GM04504 (cell line): ENCODE measurements at regions not wholly inside any gene's neighbourhood (a gene's known extent, or its start where the extent isn't known, plus 50 kb on each side); places are given as distances from the start of the nearest gene placed in this dataset.

Experiments used
- DNase-seq: peaks from one replicate; pipeline ENCODE4 v3.0.0-alpha.2; 2012; ENCODE audit warnings: low read depth

GRCh38 chr20:43306837-43307236 lies 117.1 kb upstream of the PTPRT start:
- no peak for DNase-seq

- DNase-seq, result no peak
These were observed 116.0 kb upstream of the PTPRT start for GRCh38 chr20:43305749-43306148.

GRCh38 chr20:43304598-43304997 lies 114.9 kb upstream of the PTPRT start:
- DNase-seq, result no peak

- no peak for DNase-seq
These were observed 113.2 kb upstream of the PTPRT start for GRCh38 chr20:43302936-43303335.

GRCh38 chr20:43300901-43301300 lies 111.2 kb upstream of the PTPRT start:
- no peak for DNase-seq

GRCh38 chr20:43295781-43296180 lies 106.1 kb upstream of the PTPRT start:
- DNase-seq, result no peak

- DNase-seq, result no peak
These were observed 105.6 kb upstream of the PTPRT start for GRCh38 chr20:43295263-43295662.

- DNase-seq, result no peak
These were observed 104.3 kb upstream of the PTPRT start for GRCh38 chr20:43294031-43294430.

- DNase-seq, result no peak
These were observed 103.5 kb upstream of the PTPRT start for GRCh38 chr20:43293068-43293786.

GRCh38 chr20:43292222-43292621 lies 102.5 kb upstream of the PTPRT start:
- no peak for DNase-seq

- DNase-seq, result no peak
These were observed 97.9 kb upstream of the PTPRT start for GRCh38 chr20:43287637-43288036.

- DNase-seq, result no peak
These were observed 95.5 kb upstream of the PTPRT start for GRCh38 chr20:43285170-43285569.

- DNase-seq, result no peak
These were observed 94.8 kb upstream of the PTPRT start for GRCh38 chr20:43284486-43284885.

- DNase-seq, result no peak
These were observed 93.4 kb upstream of the PTPRT start for GRCh38 chr20:43283126-43283525.

- no peak for DNase-seq
These were observed 82.3 kb upstream of the PTPRT start for GRCh38 chr20:43271980-43272379.

GRCh38 chr20:43265449-43265848 lies 75.7 kb upstream of the PTPRT start:
- no peak for DNase-seq

GRCh38 chr20:43263226-43263625 lies 73.5 kb upstream of the PTPRT start:
- no peak for DNase-seq

GRCh38 chr20:43262341-43262740 lies 72.6 kb upstream of the PTPRT start:
- DNase-seq, result no peak

GRCh38 chr20:43255877-43256276 lies 66.2 kb upstream of the PTPRT start:
- DNase-seq, result no peak

GRCh38 chr20:43252761-43253160 lies 63.1 kb upstream of the PTPRT start:
- DNase-seq, result no peak

- no peak for DNase-seq
These were observed 58.6 kb upstream of the PTPRT start for GRCh38 chr20:43248341-43248740.

- no peak for DNase-seq
These were observed 57.7 kb upstream of the PTPRT start for GRCh38 chr20:43247361-43247760.

GRCh38 chr20:43244647-43245046 lies 54.9 kb upstream of the PTPRT start:
- no peak for DNase-seq

- no peak for DNase-seq
These were observed 54.1 kb upstream of the PTPRT start for GRCh38 chr20:43243672-43244269.
